ENCODE measurements at regions not wholly inside any gene's neighbourhood (a gene's known extent, or its start where the extent isn't known, plus 50 kb on each side); places are given as distances from the start of the nearest gene placed in this dataset.
"Not testable (repeated sequence)": the region's sequence is repeated elsewhere in the genome, so short reads cannot be mapped to it uniquely, and the experiment has no call there.

DNA sequence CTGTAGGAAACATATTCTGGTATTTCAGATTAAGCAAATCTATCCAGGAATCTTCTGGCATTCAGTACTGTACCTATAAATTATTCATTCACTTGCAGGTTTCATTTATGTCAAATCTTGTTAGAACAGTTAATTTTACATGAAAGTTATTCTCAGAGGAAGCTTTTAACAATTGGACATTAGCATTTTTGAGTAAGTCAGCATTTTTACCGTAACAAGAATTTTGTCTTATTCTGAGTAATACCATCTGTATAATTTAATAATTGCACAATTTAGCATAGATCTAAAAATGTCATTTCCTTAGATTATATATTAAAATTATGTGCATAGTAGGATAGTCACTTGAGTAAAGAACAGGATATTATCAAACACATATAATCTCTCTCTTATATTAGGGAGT, 764.8 kb upstream of the LRFN5 start:
- no peak overlapping the region for H3K4me3 ChIP-seq (ENCODE audit: low read depth, low read length)
- DNase-seq (ENCODE audit: low read depth) = no peak

DNA sequence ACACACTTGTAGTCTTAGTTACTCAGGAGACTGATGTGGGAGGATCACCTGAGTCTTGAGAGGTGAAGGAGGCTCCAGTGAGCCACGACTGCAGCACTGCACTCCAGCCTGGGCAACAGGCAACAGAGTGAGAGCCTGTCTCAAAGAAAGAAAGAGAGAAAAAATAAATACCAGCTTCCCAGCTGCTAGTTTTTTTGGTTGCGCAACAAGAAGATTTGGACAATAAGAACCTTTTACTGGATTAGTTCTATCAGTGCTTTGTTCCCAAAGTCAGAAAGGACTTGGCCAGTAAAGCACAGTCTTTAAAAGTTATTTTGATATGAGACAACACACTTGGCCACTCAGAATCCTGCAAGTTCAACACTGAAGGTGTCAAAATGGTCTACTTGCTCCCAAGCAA, 768.1 kb upstream of the LRFN5 start:
- no peak for DNase-seq (ENCODE audit: low read depth)
- H3K4me3 ChIP-seq (ENCODE audit: low read depth, low read length) = no peak overlapping the region

DNA sequence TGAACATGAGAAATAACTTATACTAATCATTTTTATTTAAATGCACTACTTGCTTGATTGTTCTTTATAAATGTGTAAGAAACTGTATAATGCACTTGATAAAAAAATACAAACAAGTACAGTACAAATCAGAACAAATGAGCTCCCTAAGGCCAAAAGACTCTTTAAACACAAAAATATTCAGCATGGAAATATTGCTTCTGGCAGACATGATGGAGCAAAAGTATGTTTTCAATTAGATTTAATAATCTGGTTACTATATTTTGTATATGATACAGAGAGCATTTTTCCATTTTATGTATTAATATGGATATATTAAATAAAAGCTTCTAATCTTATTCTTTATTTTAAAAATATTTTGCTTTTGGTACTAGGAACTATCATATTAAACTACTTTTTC, 800.2 kb upstream of the LRFN5 start:
- no peak overlapping the region for H3K4me3 ChIP-seq (ENCODE audit: low read depth, low read length)
- no peak for DNase-seq (ENCODE audit: low read depth)

DNA sequence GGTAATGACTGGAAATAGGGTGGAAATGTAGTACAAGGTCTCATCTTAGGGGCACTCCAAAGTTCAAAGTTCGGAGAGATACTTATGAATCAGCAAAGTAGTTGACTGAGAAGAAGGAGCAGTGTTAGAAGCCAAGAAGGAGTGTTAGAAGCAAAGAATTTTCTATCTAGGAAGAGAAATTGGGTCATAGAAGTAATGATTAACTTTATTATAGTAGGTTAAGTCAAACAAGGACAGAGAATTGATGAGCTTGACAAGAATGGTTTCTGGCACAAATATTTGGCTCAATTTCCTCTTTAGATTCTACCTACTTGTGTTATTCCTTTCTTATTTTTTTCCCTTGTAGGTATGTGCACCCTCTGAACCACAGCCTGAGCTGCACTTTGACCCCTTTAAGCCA, 810.5 kb upstream of the LRFN5 start:
- H3K4me3 ChIP-seq (ENCODE audit: low read depth, low read length) = no peak overlapping the region
- no peak for DNase-seq (ENCODE audit: low read depth)

DNA sequence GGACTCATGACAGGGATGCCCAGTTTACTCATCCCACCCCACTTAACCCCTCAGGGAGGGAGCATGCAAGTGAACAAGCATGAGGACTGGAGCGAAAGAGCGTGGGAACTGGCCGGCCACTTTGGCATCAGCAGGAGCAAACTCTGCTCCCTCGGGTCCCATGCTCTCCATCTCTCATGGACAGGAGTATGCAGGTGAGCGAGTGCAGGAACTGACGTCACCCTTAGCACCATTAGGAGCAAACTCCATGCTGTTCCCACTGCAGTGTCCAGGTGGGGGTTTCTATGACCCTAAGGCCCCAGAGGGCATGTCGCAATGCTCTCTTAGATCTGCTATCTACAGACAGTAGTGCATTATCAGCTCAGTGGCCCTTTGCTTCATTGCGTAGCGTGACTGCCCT, 821.8 kb upstream of the LRFN5 start:
- no peak overlapping the region for H3K4me3 ChIP-seq (ENCODE audit: low read depth, low read length)
- DNase-seq (ENCODE audit: low read depth) = no peak

DNA sequence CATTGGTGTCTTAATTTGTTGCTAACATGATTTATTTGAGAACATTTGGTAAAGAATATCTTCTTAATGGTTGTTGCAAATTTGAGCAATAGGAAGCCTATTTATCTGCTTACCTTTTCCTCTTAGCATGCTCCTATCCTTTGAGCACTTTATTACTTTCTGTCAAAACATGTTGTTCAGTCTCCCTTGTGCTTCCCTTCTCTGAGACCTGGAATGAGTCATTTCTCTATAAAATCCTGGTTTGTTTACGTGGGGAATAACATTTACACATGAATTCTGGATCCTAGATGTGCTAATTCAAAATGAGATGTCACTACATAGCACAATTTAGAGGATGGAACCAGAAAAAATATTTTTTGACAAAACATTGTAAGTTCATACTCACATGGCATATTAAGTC, 844.0 kb upstream of the LRFN5 start:
- no peak overlapping the region for H3K4me3 ChIP-seq (ENCODE audit: low read depth, low read length)
- no peak for DNase-seq (ENCODE audit: low read depth)

DNA sequence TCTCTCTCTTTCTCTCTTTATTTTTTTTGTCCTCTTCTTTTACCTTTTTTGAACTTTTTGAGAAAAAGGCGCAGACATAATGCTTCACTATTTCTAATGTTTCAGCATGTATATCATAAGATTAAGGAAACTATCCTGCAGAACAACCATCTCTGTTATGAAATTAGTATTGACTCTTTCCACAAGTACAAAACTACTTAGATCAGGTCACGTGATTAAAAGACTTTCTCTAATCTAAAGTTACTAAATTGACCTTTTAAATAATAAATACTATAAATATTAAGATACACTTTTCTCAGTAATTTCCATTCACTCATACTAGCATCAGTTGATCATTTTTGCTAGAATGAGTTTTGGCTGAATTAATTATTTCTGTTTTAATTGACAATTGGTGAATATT, 844.5 kb upstream of the LRFN5 start:
- DNase-seq (ENCODE audit: low read depth) = no peak
- no peak overlapping the region for H3K4me3 ChIP-seq (ENCODE audit: low read depth, low read length)

DNA sequence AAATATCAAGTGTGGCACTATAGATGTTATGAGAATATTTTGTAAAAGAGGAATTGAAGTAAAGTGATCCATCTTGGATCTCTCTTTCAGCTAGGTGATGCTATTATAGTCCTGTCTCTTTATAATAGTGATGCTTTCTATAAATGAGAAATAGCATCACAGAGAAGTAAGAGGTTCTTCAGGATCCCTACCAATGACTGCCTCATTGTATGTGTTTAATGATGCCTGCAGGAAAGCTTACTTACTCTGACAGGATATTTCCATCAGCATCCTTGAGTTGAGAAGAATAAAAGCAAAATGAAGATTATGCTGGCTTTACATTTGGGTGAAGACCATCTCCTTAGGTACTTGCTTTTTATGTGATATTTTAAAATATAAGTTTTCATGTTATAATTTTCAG, 846.0 kb upstream of the LRFN5 start:
- no peak for DNase-seq (ENCODE audit: low read depth)
- H3K4me3 ChIP-seq (ENCODE audit: low read depth, low read length) = no peak overlapping the region

DNA sequence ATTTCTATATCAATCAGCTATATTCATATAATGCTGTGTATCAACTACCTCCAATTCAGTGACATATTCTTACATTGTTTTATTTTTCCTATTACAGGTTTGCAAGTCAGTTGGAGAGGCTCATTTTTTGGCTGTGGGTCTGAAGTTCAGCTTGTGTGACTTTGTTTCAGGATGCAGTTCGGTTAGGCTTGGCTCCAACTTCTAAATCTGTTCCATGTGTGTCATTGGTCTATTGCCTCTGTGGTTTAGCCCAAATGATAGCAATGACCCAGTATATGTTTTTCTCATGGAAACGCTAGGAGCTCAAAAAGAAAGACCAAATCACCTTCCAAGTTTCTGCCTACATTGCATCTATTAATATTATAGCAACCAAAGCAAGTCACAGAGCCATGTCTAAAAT, 848.6 kb upstream of the LRFN5 start:
- DNase-seq (ENCODE audit: low read depth) = no peak
- no peak overlapping the region for H3K4me3 ChIP-seq (ENCODE audit: low read depth, low read length)

DNA sequence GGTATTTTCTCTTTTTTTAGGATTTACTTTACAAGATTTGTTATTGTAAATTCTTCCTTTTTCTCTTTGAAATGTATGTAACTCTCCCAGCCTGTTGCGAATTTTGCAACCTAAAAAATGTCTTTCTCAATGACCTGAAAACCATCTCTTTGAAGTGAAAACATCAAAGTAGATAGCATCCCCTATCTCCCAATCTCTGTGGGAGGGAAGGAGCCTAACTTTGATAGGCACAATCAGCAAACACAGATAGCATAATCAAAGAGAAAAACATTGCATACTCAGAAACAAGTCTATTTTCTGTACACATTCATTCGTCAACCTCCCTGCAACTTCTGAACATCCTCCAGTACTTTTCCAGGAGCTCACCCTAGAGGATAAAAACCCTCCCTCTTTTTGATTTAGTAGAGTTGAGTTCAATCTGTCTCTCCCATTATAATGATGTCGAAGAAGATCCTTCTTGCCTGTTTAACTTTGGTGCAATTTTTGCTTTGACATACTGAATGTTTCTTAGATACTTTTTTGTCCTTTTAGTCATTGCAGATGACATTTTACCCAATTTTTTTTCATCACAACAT, 849.2 kb upstream of the LRFN5 start:
- no peak for DNase-seq (ENCODE audit: low read depth)
- H3K4me3 ChIP-seq (ENCODE audit: low read depth, low read length) = no peak overlapping the region

DNA sequence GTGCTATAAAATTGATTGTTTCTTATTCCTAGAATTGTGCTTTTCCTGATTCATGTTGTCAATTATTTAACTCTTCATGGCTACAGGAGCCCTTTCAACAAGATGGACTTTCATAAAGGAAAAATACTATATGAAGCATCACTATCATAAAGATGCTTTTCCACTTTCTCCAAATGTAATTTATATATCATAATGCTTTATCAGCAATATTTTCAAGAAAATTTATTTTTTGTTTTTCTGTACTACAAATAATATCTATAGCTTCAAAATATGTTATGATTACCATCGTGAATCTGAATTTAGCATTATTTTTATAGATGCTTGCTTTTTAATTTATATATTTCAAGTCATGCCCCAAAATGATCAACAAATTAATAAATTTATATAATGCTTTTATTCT, 873.5 kb upstream of the LRFN5 start:
- DNase-seq (ENCODE audit: low read depth) = no peak

DNA sequence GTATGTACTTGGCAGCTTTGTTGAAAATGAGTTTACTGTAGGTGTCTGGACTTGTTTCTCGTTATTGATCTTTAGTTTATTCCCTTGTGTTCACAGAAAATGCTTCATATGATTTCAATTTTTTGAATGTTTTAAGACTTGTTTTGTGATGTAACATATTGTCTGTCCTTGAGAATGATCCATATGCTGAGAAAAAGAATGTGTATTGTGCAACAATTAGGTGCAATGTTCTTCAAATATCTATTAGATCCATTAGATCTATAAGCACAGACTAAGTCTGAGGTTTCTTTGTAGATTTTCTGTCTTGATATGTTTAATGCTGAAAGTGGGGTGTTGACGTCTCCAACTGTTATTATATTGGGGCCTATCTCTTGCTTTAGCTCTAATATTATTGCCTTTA, 879.6 kb upstream of the LRFN5 start:
- no peak for DNase-seq (ENCODE audit: low read depth)
- no peak overlapping the region for H3K4me3 ChIP-seq (ENCODE audit: low read depth, low read length)

More for the DNA sequence above, 873.5 kb upstream of the LRFN5 start:
- H3K4me3 ChIP-seq (ENCODE audit: low read depth, low read length) = no peak overlapping the region

DNA sequence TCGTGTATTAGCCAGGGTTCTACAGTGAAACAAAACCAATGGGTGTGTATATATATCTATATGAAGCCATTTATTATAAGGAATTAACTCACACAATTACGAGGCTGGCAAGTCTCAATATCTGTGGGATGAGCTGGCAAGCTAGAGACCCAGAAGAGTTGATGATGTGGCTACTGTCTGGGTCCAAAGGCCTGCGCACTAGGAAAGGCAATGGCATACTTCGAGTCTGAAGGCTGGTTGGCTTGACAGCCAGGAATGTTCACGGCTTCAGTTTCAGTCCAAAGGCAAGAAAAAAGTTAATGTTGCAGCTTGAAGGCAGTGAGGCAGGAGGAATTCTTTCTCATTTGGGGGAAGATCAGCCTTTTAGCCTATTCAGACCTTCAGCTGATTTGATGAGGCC, 893.3 kb upstream of the LRFN5 start:
- no peak overlapping the region for H3K4me3 ChIP-seq (ENCODE audit: low read depth, low read length)
- DNase-seq (ENCODE audit: low read depth) = no peak

DNA sequence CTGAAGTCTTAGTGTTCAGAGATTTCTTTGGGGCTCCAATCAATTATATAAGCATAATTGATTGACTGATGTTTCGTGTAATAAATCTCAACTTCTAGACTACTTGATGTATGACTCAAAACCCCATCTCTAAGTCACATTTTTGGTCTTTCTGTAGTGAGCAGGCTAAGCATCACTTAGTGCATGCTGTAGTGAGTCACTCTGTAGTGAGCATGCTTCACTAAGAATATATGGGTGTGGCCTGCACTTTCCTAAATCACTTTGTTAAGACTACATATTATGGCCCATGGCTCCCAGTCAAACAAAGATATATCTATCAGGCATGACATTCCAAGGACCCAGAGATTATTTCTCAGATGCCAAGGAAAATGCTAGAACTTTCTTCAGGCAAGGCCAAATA, 909.4 kb upstream of the LRFN5 start:
- H3K4me3 ChIP-seq (ENCODE audit: low read depth, low read length) = no peak overlapping the region
- no peak for DNase-seq (ENCODE audit: low read depth)

DNA sequence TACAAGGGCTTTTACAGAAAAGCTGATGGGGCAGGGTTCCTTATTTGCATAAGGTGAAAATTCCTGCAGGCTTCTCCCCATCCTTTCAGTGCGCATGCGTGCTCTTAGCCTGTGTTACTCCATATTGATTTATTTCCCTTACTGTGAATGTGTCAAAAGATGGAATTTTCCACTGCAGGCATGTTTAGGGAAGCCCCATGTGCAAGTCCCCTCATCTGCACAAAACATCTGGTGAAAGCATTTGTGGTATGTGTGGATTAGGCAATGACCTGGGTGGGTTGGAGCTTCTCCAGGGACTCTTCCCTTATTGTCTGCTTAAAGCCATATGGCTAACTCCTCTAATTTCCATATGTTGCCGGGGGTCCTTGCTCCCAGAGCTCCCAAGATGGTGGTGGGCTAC, 912.7 kb upstream of the LRFN5 start:
- H3K4me3 ChIP-seq (ENCODE audit: low read depth, low read length) = no peak overlapping the region
- no peak for DNase-seq (ENCODE audit: low read depth)

DNA sequence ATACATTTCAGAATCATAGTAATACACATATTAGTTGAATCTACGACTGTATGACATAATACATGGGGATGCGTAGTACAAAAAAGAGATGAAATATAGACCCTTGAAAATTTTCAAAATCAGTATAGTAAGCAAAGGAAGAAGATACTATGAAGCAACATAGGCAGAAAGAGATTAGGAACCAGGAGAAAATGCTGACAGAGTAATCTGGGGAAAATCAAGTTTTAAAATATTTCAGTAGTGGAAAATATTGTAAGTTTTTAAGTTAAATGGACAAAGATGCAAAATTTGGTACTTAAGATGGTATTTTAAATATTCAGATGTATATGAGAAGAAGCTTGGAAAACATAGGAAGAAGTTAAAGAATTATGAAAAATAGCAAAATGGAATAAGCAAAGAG, 915.6 kb upstream of the LRFN5 start:
- no peak overlapping the region for H3K4me3 ChIP-seq (ENCODE audit: low read depth, low read length)
- no peak for DNase-seq (ENCODE audit: low read depth)

DNA sequence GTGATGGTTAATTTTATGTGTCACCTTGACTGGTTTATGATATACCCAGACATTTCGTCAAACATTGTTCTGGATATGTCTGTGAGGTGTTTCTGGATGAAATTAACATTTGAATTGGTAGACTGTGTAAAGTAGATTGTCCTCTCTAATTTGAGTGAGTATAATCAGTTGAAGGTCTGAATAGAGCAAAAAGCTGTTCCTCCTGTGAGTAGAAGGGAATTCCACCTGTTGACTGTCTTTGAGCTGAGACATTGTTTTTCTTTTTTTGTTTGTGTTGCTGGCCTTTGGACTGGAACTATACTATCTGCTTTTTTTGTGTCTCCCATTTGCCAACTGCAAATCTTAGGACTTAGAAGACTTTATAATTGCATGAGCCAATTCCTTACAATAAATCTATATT, 920.9 kb upstream of the LRFN5 start:
- no peak overlapping the region for H3K4me3 ChIP-seq (ENCODE audit: low read depth, low read length)
- DNase-seq (ENCODE audit: low read depth) = no peak

DNA sequence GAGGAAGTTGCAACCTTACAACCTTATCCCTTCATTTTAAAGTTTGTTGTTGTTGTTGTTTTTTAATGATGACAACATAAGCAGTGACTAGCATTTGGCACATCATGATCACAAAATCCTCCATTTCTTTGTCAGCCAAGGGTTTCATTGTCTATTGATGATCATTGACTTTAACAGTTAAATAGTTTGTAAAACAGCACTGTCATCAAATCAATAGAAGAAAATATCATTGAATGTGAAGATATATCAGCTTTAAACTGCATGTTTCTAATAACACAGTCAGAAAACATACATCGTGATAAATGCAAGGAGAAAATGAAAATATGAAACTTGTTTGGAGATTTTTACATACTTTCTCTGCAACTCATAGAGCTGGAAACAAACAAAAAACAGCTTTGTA, 922.3 kb upstream of the LRFN5 start:
- no peak overlapping the region for H3K4me3 ChIP-seq (ENCODE audit: low read depth, low read length)
- DNase-seq (ENCODE audit: low read depth) = no peak

DNA sequence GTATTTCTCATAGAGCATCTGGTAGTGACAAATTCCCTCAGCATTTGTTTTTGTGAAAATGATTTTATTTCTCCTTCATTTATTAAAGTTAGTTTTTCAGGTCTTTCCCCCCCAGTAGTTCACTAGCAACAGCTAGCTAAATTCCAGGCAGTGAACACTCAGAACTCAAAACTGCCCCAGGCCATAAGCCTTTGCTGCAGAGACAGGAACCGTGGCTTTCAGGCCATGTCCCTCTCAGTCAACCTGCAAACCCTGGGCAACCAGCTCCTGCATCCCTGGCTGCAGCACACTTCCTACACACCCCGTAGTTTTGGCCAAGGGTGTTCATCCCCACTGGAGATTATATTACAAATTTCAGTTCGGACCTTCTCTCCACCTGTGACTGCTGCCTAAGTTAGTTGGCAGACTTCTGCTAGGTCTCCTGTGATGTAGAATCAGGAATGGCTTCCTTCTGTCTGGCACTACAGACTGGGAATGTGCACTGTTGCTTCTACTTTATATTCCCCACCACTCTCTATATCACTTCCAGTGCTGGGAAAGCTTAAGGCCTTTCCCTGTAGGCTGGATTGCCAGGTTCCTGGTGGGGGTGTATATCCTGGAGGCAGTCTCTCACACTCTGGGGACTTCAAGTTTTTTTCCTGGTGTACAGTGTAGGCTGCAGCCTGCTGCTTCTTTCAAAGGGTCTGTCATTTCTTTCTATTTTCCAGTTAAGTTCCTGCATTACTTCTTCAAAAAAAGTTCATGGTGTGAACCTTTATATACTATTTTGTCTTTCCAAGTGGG, 924.4 kb upstream of the LRFN5 start:
- DNase-seq (ENCODE audit: low read depth) = no peak
- no peak overlapping the region for H3K4me3 ChIP-seq (ENCODE audit: low read depth, low read length)

DNA sequence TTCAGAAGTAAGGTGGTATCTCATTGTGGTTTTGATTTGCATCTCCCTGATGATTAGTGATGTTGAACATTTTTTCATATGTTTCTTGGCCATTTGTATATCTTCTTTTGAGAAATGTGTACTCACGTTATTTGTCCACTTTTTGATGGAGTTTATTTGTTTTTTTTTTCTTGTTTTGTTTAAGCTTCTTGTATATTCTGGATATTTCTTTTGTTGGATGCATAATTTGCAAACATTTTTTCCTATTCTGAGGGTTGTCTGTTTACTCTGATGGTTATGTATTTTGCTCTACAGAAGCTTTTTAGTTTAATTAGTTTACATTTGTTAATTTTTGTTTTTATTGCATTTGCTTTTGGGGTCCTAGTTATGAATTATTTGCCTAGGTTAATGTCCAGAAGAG, 927.4 kb upstream of the LRFN5 start:
- DNase-seq (ENCODE audit: low read depth) = no peak
- H3K4me3 ChIP-seq (ENCODE audit: low read depth, low read length) = no peak overlapping the region

DNA sequence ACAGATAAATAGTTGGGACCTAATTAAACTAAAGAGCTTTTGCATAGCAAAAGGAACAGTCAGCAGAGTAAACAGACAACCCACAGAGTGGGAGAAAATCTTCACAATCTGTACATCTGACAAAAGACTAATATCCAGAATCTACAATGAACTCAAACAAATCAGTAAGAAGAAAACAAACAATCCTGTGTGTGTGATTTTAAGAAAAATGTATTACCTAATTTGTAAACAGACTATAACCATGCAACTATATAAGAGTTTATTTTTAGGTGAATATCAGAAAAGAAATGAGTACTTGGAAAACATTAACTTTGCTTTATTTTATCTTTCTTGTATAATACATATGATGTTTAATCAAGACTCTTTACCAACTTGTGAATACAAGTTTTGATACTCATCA, 929.5 kb upstream of the LRFN5 start:
- not testable (repeated sequence) for H3K4me3 ChIP-seq (ENCODE audit: low read depth, low read length); DNase-seq (ENCODE audit: low read depth)

DNA sequence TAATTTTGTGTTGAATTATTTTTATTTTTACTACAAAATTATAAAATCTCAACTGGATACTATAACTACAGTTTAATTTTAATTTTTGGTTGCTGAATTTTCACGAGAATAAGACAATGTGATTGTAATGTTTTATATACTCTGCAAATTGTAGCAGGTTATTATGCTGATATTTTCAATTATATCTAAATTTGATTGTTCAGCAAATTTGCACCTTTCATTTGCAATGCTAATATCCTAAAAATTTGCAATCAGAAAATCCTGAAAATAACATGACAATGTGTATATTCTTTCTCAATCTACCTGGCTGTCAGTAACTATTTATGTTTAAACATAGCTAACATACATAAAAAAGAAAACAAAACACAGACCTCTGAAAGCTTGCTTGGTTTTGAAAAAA, 932.2 kb upstream of the LRFN5 start:
- no peak for DNase-seq (ENCODE audit: low read depth)
- no peak overlapping the region for H3K4me3 ChIP-seq (ENCODE audit: low read depth, low read length)
